H9 (cell line): ENCODE measurements at regions not wholly inside any gene's neighbourhood (a gene's known extent, or its start where the extent isn't known, plus 50 kb on each side); places are given as distances from the start of the nearest gene placed in this dataset.

Source experiments
- DNase-seq: peaks from one replicate; pipeline ENCODE4 v3.0.0-alpha.2; 2017
- H2AFZ ChIP-seq: one replicate; pipeline ENCODE4 v1.6.1; 2013; ENCODE audit warnings: mild to moderate bottlenecking, low read length, control low read depth, moderate library complexity
- H2AK5ac ChIP-seq: 2 replicates; pipeline ENCODE4 v1.6.1; 2013; ENCODE audit warnings: low read length, control low read depth, mixed read lengths; ENCODE audit not compliant: insufficient read length
- H2BK120ac ChIP-seq: one replicate; pipeline ENCODE4 v1.6.1; 2013; ENCODE audit warnings: low read depth, mild to moderate bottlenecking, low read length, control low read depth, inconsistent platforms; ENCODE audit not compliant: poor library complexity, severe bottlenecking
- H2BK12ac ChIP-seq: 2 replicates; pipeline ENCODE4 v1.6.1; 2013; ENCODE audit warnings: low read length, control low read depth, mixed read lengths, low read depth; ENCODE audit not compliant: insufficient read length
- H2BK15ac ChIP-seq: 2 replicates; pipeline ENCODE4 v1.6.1; 2013; ENCODE audit warnings: low read depth, low read length, control low read depth
- H2BK20ac ChIP-seq: one replicate; pipeline ENCODE4 v1.6.1; 2013; ENCODE audit warnings: low read depth, mild to moderate bottlenecking, low read length, control low read depth, inconsistent platforms; ENCODE audit not compliant: poor library complexity, severe bottlenecking
- H2BK5ac ChIP-seq: 2 replicates; pipeline ENCODE4 v1.6.1; 2013; ENCODE audit warnings: low read length, control low read depth, mixed read lengths; ENCODE audit not compliant: insufficient read length
- H3K14ac ChIP-seq: 2 replicates; pipeline ENCODE4 v1.6.1; 2013; ENCODE audit warnings: low read length, control low read depth; ENCODE audit not compliant: insufficient read depth
- H3K18ac ChIP-seq: 2 replicates; pipeline ENCODE4 v1.6.1; 2013; ENCODE audit warnings: low read depth, mild to moderate bottlenecking, mixed read lengths, low read length, control low read depth; ENCODE audit not compliant: insufficient read length
- H3K23ac ChIP-seq: 2 replicates; pipeline ENCODE4 v1.6.1; 2013; ENCODE audit warnings: low read length, control low read depth, mixed read lengths, low read depth; ENCODE audit not compliant: insufficient read length
- H3K23me2 ChIP-seq: 2 replicates; pipeline ENCODE4 v1.6.1; 2013; ENCODE audit warnings: low read depth, mild to moderate bottlenecking, mixed read lengths, low read length, control low read depth; ENCODE audit not compliant: insufficient read length, poor library complexity, severe bottlenecking
- H3K27ac ChIP-seq: 2 replicates; pipeline ENCODE4 v1.5.1; 2013; ENCODE audit warnings: low read length, control low read depth, mixed read lengths, low read depth; ENCODE audit not compliant: insufficient read length
- H3K27me3 ChIP-seq: 2 replicates; pipeline ENCODE4 v1.6.1; 2013; ENCODE audit warnings: low read length, control low read depth, inconsistent platforms; ENCODE audit not compliant: insufficient read depth
- H3K4ac ChIP-seq: 2 replicates; pipeline ENCODE4 v1.6.1; 2013; ENCODE audit warnings: low read depth, mild to moderate bottlenecking, control low read depth, inconsistent platforms, low read length, moderate library complexity
- H3K4me1 ChIP-seq: 2 replicates; pipeline ENCODE4 v1.6.1; 2013; ENCODE audit warnings: low read length, control low read depth, inconsistent platforms; ENCODE audit not compliant: insufficient read depth
- H3K4me2 ChIP-seq: 2 replicates; pipeline ENCODE4 v1.6.1; 2013; ENCODE audit warnings: low read length, control low read depth, mixed read lengths; ENCODE audit not compliant: insufficient read length, insufficient read depth
- H3K56ac ChIP-seq: 2 replicates; pipeline ENCODE4 v1.6.1; 2013; ENCODE audit warnings: low read depth, mild to moderate bottlenecking, mixed read lengths, low read length, control low read depth; ENCODE audit not compliant: insufficient read length
- H3K79me1 ChIP-seq: 2 replicates; pipeline ENCODE4 v1.6.1; 2013; ENCODE audit warnings: low read depth, mild to moderate bottlenecking, moderate library complexity, low read length, control low read depth, inconsistent platforms; ENCODE audit not compliant: insufficient read depth, poor library complexity, severe bottlenecking
- H3K79me2 ChIP-seq: 2 replicates; pipeline ENCODE4 v1.6.1; 2013; ENCODE audit warnings: low read length, control low read depth, inconsistent platforms; ENCODE audit not compliant: insufficient read depth
- H3K9ac ChIP-seq: 2 replicates; pipeline ENCODE4 v1.6.1; 2013; ENCODE audit warnings: low read length, control low read depth, mixed read lengths; ENCODE audit not compliant: insufficient read length; ENCODE audit errors: extremely low read depth
- H3K9me3 ChIP-seq: one replicate; pipeline ENCODE4 v1.6.1; 2013; ENCODE audit warnings: low read depth, low read length, inconsistent platforms; ENCODE audit not compliant: control insufficient read depth
- H3T11ph ChIP-seq: one replicate; pipeline ENCODE4 v1.6.1; 2013; ENCODE audit warnings: mild to moderate bottlenecking, low read length, control low read depth, inconsistent platforms
- H4K20me1 ChIP-seq: one replicate; pipeline ENCODE4 v1.6.1; 2013; ENCODE audit not compliant: control insufficient read depth, insufficient read length, insufficient read depth
- H4K5ac ChIP-seq: 2 replicates; pipeline ENCODE4 v1.6.1; 2013; ENCODE audit warnings: low read depth, mild to moderate bottlenecking, mixed read lengths, low read length, control low read depth; ENCODE audit not compliant: insufficient read length
- H4K8ac ChIP-seq: replicated peaks from 2 replicates; pipeline ENCODE4 v1.6.1; 2013; ENCODE audit warnings: low read length, control low read depth, mixed read lengths, low read depth; ENCODE audit not compliant: insufficient read length
- H4K91ac ChIP-seq: 2 replicates; pipeline ENCODE4 v1.6.1; 2013; ENCODE audit warnings: low read depth, mild to moderate bottlenecking, moderate library complexity, mixed read lengths, low read length, control low read depth; ENCODE audit not compliant: insufficient read length
- H3K27ac Mint-ChIP-seq, 3 experiments: 2 replicates in 2 of 3; 3 replicates in 1 of 3; pipeline ENCODE4 v1.8.0; 2020 to 2021; ENCODE audit warnings: mixed read lengths in 3 of 3, mild to moderate bottlenecking in 1 of 3, moderate library complexity in 1 of 3
- H3K27me3 Mint-ChIP-seq: 2 replicates; pipeline ENCODE4 v1.8.0; 2021; ENCODE audit warnings: low read depth, mild to moderate bottlenecking, moderate library complexity, mixed read lengths
- H3K36me3 Mint-ChIP-seq, 3 experiments: 2 replicates in 2 of 3; 3 replicates in 1 of 3; pipeline ENCODE4 v1.8.0; 2020 to 2021; ENCODE audit warnings: low read depth in 3 of 3, mixed read lengths in 3 of 3; ENCODE audit not compliant: insufficient read depth in 1 of 3
- H3K4me1 Mint-ChIP-seq, 2 experiments: 2 replicates each; pipeline ENCODE4 v1.8.0; 2020; ENCODE audit warnings: mixed read lengths in 2 of 2
- H3K4me3 Mint-ChIP-seq, 2 experiments: 2 replicates in 1 of 2; 3 replicates in 1 of 2; pipeline ENCODE4 v1.8.0; 2020 to 2021; ENCODE audit warnings: mild to moderate bottlenecking in 2 of 2, mixed read lengths in 2 of 2, moderate library complexity in 1 of 2
- H3K9me3 Mint-ChIP-seq, 2 experiments: 2 replicates in 1 of 2; 3 replicates in 1 of 2; pipeline ENCODE4 v1.8.0; 2020; ENCODE audit warnings: mild to moderate bottlenecking in 2 of 2, mixed read lengths in 2 of 2, moderate library complexity in 1 of 2
- CTCF ChIP-seq: fragments of 200-600 bp; sonication (generic); conservative IDR thresholded peaks from 3 replicates; pipeline ENCODE4 v1.8.0; 2021; ENCODE audit warnings: antibody characterized with exemption, mild to moderate bottlenecking
- WGBS: extraction: QIAGEN DNeasy Blood & Tissue Kit; methylation state at CpG from one replicate; pipeline ENCODE4 v1.1.7; 2013; ENCODE audit warnings: missing lambda C conversion rate, low lambda C conversion rate, mixed read lengths; ENCODE audit not compliant: insufficient read length; ENCODE audit errors: extremely low coverage; 5-methylcytosine and 5-hydroxymethylcytosine counted together

GRCh38 chr17:71085238-71086033 is 916.1 kb downstream of the KCNJ2 start:
- Histone ChIP-seq H3K4me1 (no peaks in the 10 kb centered on the region), H3K9ac (no peak overlapping the region), H3K27me3 (no peaks in the 10 kb centered on the region), H4K8ac (no peak overlapping the region), H2AFZ (no peak overlapping the region), H2BK120ac (no peak overlapping the region), H3T11ph (no peak overlapping the region), H3K23me2 (no peaks in the 10 kb centered on the region), H3K56ac (no peak overlapping the region), H2BK5ac (no peak overlapping the region), H3K4me2 (no peak overlapping the region), H3K9me3 (no peaks in the 10 kb centered on the region), H4K91ac (no peak overlapping the region), H3K18ac (no peak overlapping the region), H2BK12ac (no peak overlapping the region), H3K14ac (no peak overlapping the region), H2BK15ac (no peak overlapping the region), H2AK5ac (no peak overlapping the region), H3K79me1 (no peaks in the 10 kb centered on the region), H3K23ac (no peak overlapping the region), H4K20me1 (no peaks in the 10 kb centered on the region), H3K4ac (no peak overlapping the region), H3K27ac (no peak overlapping the region), H4K5ac (no peak overlapping the region), H3K79me2 (no peaks in the 10 kb centered on the region), H2BK20ac (no peak overlapping the region)
- Mint-ChIP-seq H3K9me3 (no peaks in the 10 kb centered on the region; a peak in 3 of 5 replicates), H3K36me3 (peaks cover 0 to 2% (median 0%) of the 10 kb centered on the region in 3 experiments; a peak in 1 of 7 replicates), H3K4me3 (no peak overlapping the region), H3K27ac (no peak overlapping the region), H3K27me3 (peaks cover 6% of the 10 kb centered on the region; the same call in 1 of the 2 replicates), H3K4me1 (peaks cover 15 to 25% of the 10 kb centered on the region in 2 experiments)
- no CpG with 5 or more reads among the region's 5 CpGs for WGBS
- peak; percentile 78 for TF ChIP-seq CTCF
- peak; percentile 79 for DNase-seq
